ENCODE measurements at regions not wholly inside any gene's neighbourhood (a gene's known extent, or its start where the extent isn't known, plus 50 kb on each side); places are given as distances from the start of the nearest gene placed in this dataset.

- H3K36me3 ChIP-seq: no peaks in the 10 kb centered on the region
- intact Hi-C loops (cut with DNase I): no loop called here
- no peaks in the 10 kb centered on the region for H3K27me3 ChIP-seq
- TF ChIP-seq EP300 (IDR thresholded peaks at IDR 0.05) (no peak), CTCF (IDR thresholded peaks at IDR 0.05) (no peak), POLR2A (IDR thresholded peaks at IDR 0.05; ENCODE audit: low read depth) (no peak), POLR2AphosphoS5 (IDR thresholded peaks at IDR 0.05) (no peak)
- H3K4me3 ChIP-seq: no peak overlapping the region
- no peak overlapping the region for H3K27ac ChIP-seq (replicated peaks in 1 of 4)
- no peaks in the 10 kb centered on the region for H3K4me1 ChIP-seq
- WGBS: 57% methylated on average over 1 of the region's 1 CpG
- no peaks in the 10 kb centered on the region for H3K9me3 ChIP-seq
- no peak for DNase-seq (ENCODE audit: extremely low spot score)
Observed at GRCh38 chr3:59300733-59301132, 250.9 kb upstream of the CFAP20DC start.

DNA sequence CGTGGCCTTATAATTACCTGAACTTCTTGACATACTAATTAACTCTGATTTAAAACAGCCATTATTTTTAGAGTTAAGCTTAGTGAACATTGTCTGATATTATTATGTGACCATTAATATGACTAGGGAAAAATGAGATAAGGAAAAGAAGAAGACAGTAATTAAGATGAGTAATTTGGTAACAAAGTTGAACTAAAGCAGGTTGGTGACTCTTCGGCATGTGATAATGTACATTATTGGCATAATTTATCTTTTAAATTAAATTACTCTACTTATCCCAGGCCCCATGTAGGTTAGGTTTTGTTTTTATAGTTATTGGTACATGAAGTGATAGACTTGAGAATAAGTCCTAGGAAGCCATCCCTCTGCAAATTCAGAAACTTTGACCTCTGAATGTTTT is 249.7 kb upstream of the CFAP20DC start:
- no peak for TF ChIP-seq CTCF (IDR thresholded peaks at IDR 0.05)
- no peak for TF ChIP-seq POLR2A (IDR thresholded peaks at IDR 0.05; ENCODE audit: low read depth)
- TF ChIP-seq POLR2AphosphoS5 (IDR thresholded peaks at IDR 0.05): no peak
- TF ChIP-seq EP300 (IDR thresholded peaks at IDR 0.05): no peak
- no peak overlapping the region for H3K27ac ChIP-seq (replicated peaks in 1 of 4)
- no peak for DNase-seq (ENCODE audit: extremely low spot score)
- H3K36me3 ChIP-seq: no peaks in the 10 kb centered on the region
- H3K27me3 ChIP-seq: no peaks in the 10 kb centered on the region
- intact Hi-C loops (cut with DNase I): no loop called here
- no peaks in the 10 kb centered on the region for H3K4me1 ChIP-seq
- H3K4me3 ChIP-seq: no peak overlapping the region
- WGBS: 90% methylated on average over 2 of the region's 2 CpGs
- peaks cover 0 to 3% (median 0%) of the 10 kb centered on the region in 4 donors for H3K9me3 ChIP-seq

GRCh38 chr3:59290358-59290757 is 240.5 kb upstream of the CFAP20DC start:
- TF ChIP-seq POLR2AphosphoS5 (IDR thresholded peaks at IDR 0.05) (no peak), POLR2A (IDR thresholded peaks at IDR 0.05; ENCODE audit: low read depth) (no peak)
- no peak overlapping the region for H3K4me3 ChIP-seq
- intact Hi-C loops (cut with DNase I): no loop called here
- peaks cover 0 to 5% (median 2%) of the 10 kb centered on the region in 4 donors for H3K9me3 ChIP-seq
- H3K4me1 ChIP-seq: no peaks in the 10 kb centered on the region
- H3K27me3 ChIP-seq: no peaks in the 10 kb centered on the region
- H3K36me3 ChIP-seq: no peaks in the 10 kb centered on the region
- H3K27ac ChIP-seq (replicated peaks in 1 of 4): no peak overlapping the region
- no peak for DNase-seq (ENCODE audit: extremely low spot score)

DNA sequence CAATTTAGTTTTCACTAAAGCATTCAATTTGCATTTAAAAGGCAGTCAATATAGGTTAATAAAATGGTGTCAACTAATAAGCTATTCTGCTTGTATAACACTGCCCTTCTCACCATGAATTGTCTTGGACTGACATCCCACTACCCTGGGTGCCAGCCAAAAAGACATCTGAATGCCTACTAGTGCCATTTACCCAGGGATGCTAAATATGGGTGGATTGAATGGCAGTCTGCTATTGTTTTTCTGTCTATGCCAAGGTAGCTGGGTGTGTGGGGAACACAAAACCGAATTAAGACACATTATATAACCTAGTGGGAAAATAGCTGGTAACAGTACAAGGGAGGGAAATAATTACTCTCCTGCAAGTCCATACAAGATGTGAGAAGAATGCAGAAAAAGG is 240.0 kb upstream of the CFAP20DC start:
- no peak for DNase-seq (ENCODE audit: extremely low spot score)
- WGBS: 71% methylated on average over 1 of the region's 1 CpG
- H3K36me3 ChIP-seq: no peaks in the 10 kb centered on the region
- H3K9me3 ChIP-seq: peaks cover 0 to 5% (median under 1%) of the 10 kb centered on the region in 4 donors
- H3K4me1 ChIP-seq: no peaks in the 10 kb centered on the region
- H3K27ac ChIP-seq (replicated peaks in 1 of 4): no peak overlapping the region
- H3K4me3 ChIP-seq: no peak overlapping the region
- TF ChIP-seq POLR2AphosphoS5 (IDR thresholded peaks at IDR 0.05) (no peak), CTCF (IDR thresholded peaks at IDR 0.05) (no peak), POLR2A (IDR thresholded peaks at IDR 0.05; ENCODE audit: low read depth) (no peak), EP300 (IDR thresholded peaks at IDR 0.05) (no peak)
- intact Hi-C loops (cut with DNase I): no loop called here
- H3K27me3 ChIP-seq: no peaks in the 10 kb centered on the region

GRCh38 chr3:59288951-59289350 is 239.1 kb upstream of the CFAP20DC start:
- intact Hi-C loops (cut with DNase I): no loop called here
- WGBS: 57% methylated on average over 3 of the region's 3 CpGs
- Histone ChIP-seq H3K4me3 (no peak overlapping the region), H3K9me3 (peaks cover 0 to 5% (median 0%) of the 10 kb centered on the region in 4 donors), H3K27ac (replicated peaks in 1 of 4) (no peak overlapping the region), H3K4me1 (no peaks in the 10 kb centered on the region), H3K27me3 (no peaks in the 10 kb centered on the region), H3K36me3 (no peaks in the 10 kb centered on the region)
- DNase-seq (ENCODE audit: extremely low spot score): no peak
- TF ChIP-seq POLR2A (IDR thresholded peaks at IDR 0.05; ENCODE audit: low read depth): no peak
- no peak for TF ChIP-seq POLR2AphosphoS5 (IDR thresholded peaks at IDR 0.05)
- no peak for TF ChIP-seq CTCF (IDR thresholded peaks at IDR 0.05)
- no peak for TF ChIP-seq EP300 (IDR thresholded peaks at IDR 0.05)
